ENCODE measurements at regions not wholly inside any gene's neighbourhood (a gene's known extent, or its start where the extent isn't known, plus 50 kb on each side); places are given as distances from the start of the nearest gene placed in this dataset.

- TF ChIP-seq, protein P1, sequence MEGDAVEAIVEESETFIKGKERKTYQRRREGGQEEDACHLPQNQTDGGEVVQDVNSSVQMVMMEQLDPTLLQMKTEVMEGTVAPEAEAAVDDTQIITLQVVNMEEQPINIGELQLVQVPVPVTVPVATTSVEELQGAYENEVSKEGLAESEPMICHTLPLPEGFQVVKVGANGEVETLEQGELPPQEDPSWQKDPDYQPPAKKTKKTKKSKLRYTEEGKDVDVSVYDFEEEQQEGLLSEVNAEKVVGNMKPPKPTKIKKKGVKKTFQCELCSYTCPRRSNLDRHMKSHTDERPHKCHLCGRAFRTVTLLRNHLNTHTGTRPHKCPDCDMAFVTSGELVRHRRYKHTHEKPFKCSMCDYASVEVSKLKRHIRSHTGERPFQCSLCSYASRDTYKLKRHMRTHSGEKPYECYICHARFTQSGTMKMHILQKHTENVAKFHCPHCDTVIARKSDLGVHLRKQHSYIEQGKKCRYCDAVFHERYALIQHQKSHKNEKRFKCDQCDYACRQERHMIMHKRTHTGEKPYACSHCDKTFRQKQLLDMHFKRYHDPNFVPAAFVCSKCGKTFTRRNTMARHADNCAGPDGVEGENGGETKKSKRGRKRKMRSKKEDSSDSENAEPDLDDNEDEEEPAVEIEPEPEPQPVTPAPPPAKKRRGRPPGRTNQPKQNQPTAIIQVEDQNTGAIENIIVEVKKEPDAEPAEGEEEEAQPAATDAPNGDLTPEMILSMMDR (IDR thresholded peaks at IDR 0.05): no peak
- no peak for ATAC-seq
- intact Hi-C loops (cut with DNase I): no loop called here
- Histone ChIP-seq H3K27ac (no peak overlapping the region), H3K27me3 (ENCODE audit: insufficient read depth in 3 of 3, low read length in 2 of 3) (peaks cover 0 to 3% (median 0%) of the 10 kb centered on the region in 3 donors), H3K36me3 (ENCODE audit: insufficient read depth in 1 of 2, low read depth in 1 of 2) (no peaks in the 10 kb centered on the region), H3K4me3 (no peak overlapping the region), H3K9me3 (no peaks in the 10 kb centered on the region), H3K4me1 (no peaks in the 10 kb centered on the region)
- DNase-seq: no peak
- WGBS, 3 donors: 46 to 63% (median 51%) methylated on average over 2 of the region's 2 CpGs
Measured at GRCh38 chr7:27420702-27421101, 178.1 kb downstream of the EVX1 start.

- H3K4me3 ChIP-seq: no peak overlapping the region
- no peaks in the 10 kb centered on the region for H3K4me1 ChIP-seq
- TF ChIP-seq, protein P1 (IDR thresholded peaks at IDR 0.05): no peak
- no peak for ATAC-seq
- H3K9me3 ChIP-seq: no peaks in the 10 kb centered on the region
- peaks cover 0 to 3% (median 0%) of the 10 kb centered on the region in 3 donors for H3K27me3 ChIP-seq (ENCODE audit: insufficient read depth in 3 of 3, low read length in 2 of 3)
- H3K27ac ChIP-seq: no peak overlapping the region
- H3K36me3 ChIP-seq (ENCODE audit: insufficient read depth in 1 of 2, low read depth in 1 of 2): no peaks in the 10 kb centered on the region
- intact Hi-C loops (cut with DNase I): no loop called here
- 80 to 83% (median 82%) methylated on average over 8 of the region's 8 CpGs for WGBS, 3 donors
- DNase-seq: no peak
Measured at GRCh38 chr7:27423290-27423689, 180.7 kb downstream of the EVX1 start.

DNA sequence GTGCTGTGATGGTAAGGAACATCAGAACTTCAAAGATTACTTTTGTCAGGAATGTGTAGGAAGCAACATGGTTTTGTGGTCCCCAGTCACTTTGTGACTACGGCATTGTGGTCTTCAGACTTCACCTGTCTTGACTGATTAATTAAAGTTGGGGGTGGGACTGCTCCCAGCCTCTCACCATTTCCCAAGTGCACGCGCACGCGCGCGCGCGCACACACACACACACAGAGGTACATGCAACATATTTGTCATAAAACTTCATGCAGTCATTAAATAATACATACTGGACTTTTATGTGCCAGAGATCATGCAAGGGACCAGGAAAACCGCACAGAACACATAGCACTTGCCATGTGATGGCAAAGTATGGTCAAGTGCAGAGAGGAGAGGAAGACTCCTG lies 181.2 kb downstream of the EVX1 start:
- ATAC-seq (no peak), DNase-seq (no peak)
- TF ChIP-seq, protein P1 (IDR thresholded peaks at IDR 0.05): no peak
- Histone ChIP-seq H3K4me1 (no peaks in the 10 kb centered on the region), H3K4me3 (no peak overlapping the region), H3K27ac (no peak overlapping the region), H3K36me3 (ENCODE audit: insufficient read depth in 1 of 2, low read depth in 1 of 2) (no peaks in the 10 kb centered on the region), H3K9me3 (no peaks in the 10 kb centered on the region), H3K27me3 (ENCODE audit: insufficient read depth in 3 of 3, low read length in 2 of 3) (peaks cover 0 to 3% (median 0%) of the 10 kb centered on the region in 3 donors)
- intact Hi-C loops (cut with DNase I): no loop called here
- 80 to 94% (median 82%) methylated on average over 10 of the region's 10 CpGs for WGBS, 3 donors

DNA sequence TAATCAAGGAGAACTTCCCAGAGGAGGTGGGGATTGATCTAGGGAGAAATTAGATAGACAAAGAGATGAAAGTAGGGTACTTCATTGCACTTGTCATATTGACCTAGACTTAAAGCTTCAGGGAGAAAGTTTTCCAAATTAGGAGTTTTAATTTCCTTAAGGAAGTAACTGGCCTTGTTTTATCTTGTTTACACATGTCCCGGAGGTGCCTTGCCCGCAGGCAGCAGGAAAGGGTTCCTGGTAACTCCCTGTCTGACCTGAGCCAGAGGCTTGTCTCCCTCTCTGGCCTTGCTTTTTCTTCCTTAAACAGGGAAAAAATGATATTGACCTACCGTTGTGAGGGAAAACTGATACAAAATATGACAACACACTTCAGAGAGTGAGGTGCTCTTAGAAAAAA lies 181.6 kb downstream of the EVX1 start:
- ATAC-seq (no peak), DNase-seq (no peak)
- peaks cover 0 to 3% (median 0%) of the 10 kb centered on the region in 3 donors for H3K27me3 ChIP-seq (ENCODE audit: insufficient read depth in 3 of 3, low read length in 2 of 3)
- no peaks in the 10 kb centered on the region for H3K9me3 ChIP-seq
- 54 to 65% (median 55%) methylated on average over 3 of the region's 3 CpGs for WGBS, 3 donors
- intact Hi-C loops (cut with DNase I): no loop called here
- TF ChIP-seq, protein P1 (IDR thresholded peaks at IDR 0.05): no peak
- no peak overlapping the region for H3K27ac ChIP-seq
- no peaks in the 10 kb centered on the region for H3K36me3 ChIP-seq (ENCODE audit: insufficient read depth in 1 of 2, low read depth in 1 of 2)
- no peak overlapping the region for H3K4me3 ChIP-seq
- no peaks in the 10 kb centered on the region for H3K4me1 ChIP-seq

DNA sequence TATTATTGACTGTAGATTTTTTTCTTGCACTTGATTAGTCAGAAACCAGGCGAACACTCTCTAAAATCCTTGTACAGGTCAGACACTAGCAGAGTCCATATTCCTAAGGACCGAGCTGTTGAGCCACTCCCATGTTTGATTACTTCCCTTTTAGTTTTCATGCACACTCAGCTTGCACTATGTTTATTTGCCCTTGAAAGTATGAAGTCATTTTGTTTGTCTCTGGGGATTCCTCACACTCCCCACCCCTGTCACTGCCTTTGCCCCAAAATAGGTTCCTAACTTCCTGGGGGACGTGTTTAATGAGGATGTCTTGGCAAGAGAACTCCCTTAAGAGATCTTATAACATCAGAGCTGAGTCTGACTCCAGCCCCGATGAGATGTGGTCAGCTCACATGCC lies 182.1 kb downstream of the EVX1 start:
- ATAC-seq (no peak), DNase-seq (no peak)
- H3K4me3 ChIP-seq: no peak overlapping the region
- 42 to 52% (median 45%) methylated on average over 4 of the region's 4 CpGs for WGBS, 3 donors
- peaks cover 0 to 3% (median 0%) of the 10 kb centered on the region in 3 donors for H3K27me3 ChIP-seq (ENCODE audit: insufficient read depth in 3 of 3, low read length in 2 of 3)
- intact Hi-C loops (cut with DNase I): no loop called here
- no peak overlapping the region for H3K27ac ChIP-seq
- TF ChIP-seq, protein P1 (IDR thresholded peaks at IDR 0.05): no peak
- no peaks in the 10 kb centered on the region for H3K36me3 ChIP-seq (ENCODE audit: insufficient read depth in 1 of 2, low read depth in 1 of 2)
- no peaks in the 10 kb centered on the region for H3K4me1 ChIP-seq
- H3K9me3 ChIP-seq: no peaks in the 10 kb centered on the region

Data from psoas muscle (tissue), 7 donors.